HepG2 (cell line): ENCODE measurements at regions not wholly inside any gene's neighbourhood (a gene's known extent, or its start where the extent isn't known, plus 50 kb on each side); places are given as distances from the start of the nearest gene placed in this dataset.

Experiments
- ATAC-seq: fragments of 200-7000 bp; cut with Tn5 transposase; 3 replicates; pipeline ENCODE4 v1.9.1; 2020; ENCODE audit warnings: mild to moderate bottlenecking, moderate library complexity
- BruUV-seq: library from RNA; stranded (reverse); fragments of 400-500 nt; replicated peaks from 2 replicates; lab custom pipeline; 2021; lab: Mats Ljungman, UMichigan
- CTCF ChIA-PET: fragments of 300-600 bp; formaldehyde crosslinking; extraction: SDS; loops from one replicate; lab custom pipeline; 2021; ENCODE audit warnings: low total read pairs, inconsistent platforms, low intra/inter-chr PET ratio; lab: Yijun Ruan, JAX
- POLR2A ChIA-PET: fragments of 350-600 bp; sonication (Branson Sonifier 250); formaldehyde crosslinking; loops from one replicate; lab custom pipeline; 2020; ENCODE audit warnings: antibody characterized with exemption, inconsistent platforms; lab: Yijun Ruan, JAX
- DNase-seq: peaks from one replicate; pipeline ENCODE4 v3.0.0-alpha.2; 2015; ENCODE audit warnings: low spot score
- FAIRE-seq: peaks from 3 replicates; lab custom pipeline; 2011; peaks lifted over from hg19 to GRCh38; lab: Jason Lieb, UNC
- H2AFZ ChIP-seq: one replicate; pipeline ENCODE4 v1.6.1; 2011; ENCODE audit warnings: low read length, inconsistent platforms
- H3K27ac ChIP-seq: fragments of 300-600 bp; 3 replicates; pipeline ENCODE4 v1.8.0; 2011; ENCODE audit warnings: mixed run types, mild to moderate bottlenecking, mixed read lengths, low read length, inconsistent platforms; ENCODE audit not compliant: insufficient read depth; ENCODE audit errors: extremely low read length
- H3K27me3 ChIP-seq, 2 experiments: fragments of 200-600 bp in 1 of 2; 2 replicates in 1 of 2; 3 replicates in 1 of 2; pipeline versions ENCODE4 v1.6.0 to v1.8.0; 2011; ENCODE audit warnings: low read length in 2 of 2, mild to moderate bottlenecking in 2 of 2, moderate library complexity in 2 of 2, inconsistent platforms in 1 of 2; ENCODE audit not compliant: insufficient read depth in 2 of 2, control insufficient read depth in 1 of 2
- H3K36me3 ChIP-seq, 2 experiments: fragments of 200-600 bp in 1 of 2; replicated peaks in 1 of 2; 2 replicates in 1 of 2; 3 replicates in 1 of 2; pipeline versions ENCODE4 v1.5.1 to v1.8.0; 2011; ENCODE audit warnings: low read length in 2 of 2, inconsistent platforms in 1 of 2; ENCODE audit not compliant: insufficient read depth in 2 of 2, control insufficient read depth in 1 of 2
- H3K4me1 ChIP-seq: 2 replicates; pipeline ENCODE4 v1.5.1; 2012; ENCODE audit warnings: low read length, inconsistent platforms; ENCODE audit not compliant: insufficient read depth
- H3K4me2 ChIP-seq: 2 replicates; pipeline ENCODE4 v1.6.0; 2011; ENCODE audit warnings: low read depth, low read length, inconsistent platforms
- H3K4me3 ChIP-seq, 3 experiments: fragments of 200-600 bp in 1 of 3; sonication (generic), shearing (Covaris generic) in 1 of 3; replicated peaks in 1 of 3; 2 replicates each; pipeline ENCODE4 v1.5.1; 2011 to 2016; ENCODE audit warnings: low read length in 3 of 3, inconsistent platforms in 2 of 3, low read depth in 2 of 3, mild to moderate bottlenecking in 2 of 3, control low read depth in 1 of 3, mixed read lengths in 1 of 3; ENCODE audit not compliant: insufficient read depth in 1 of 3
- H3K79me2 ChIP-seq: one replicate; pipeline ENCODE4 v1.6.1; 2011; ENCODE audit warnings: low read length, inconsistent platforms; ENCODE audit not compliant: insufficient read depth
- H3K9ac ChIP-seq: 2 replicates; pipeline ENCODE4 v1.6.0; 2011; ENCODE audit warnings: mild to moderate bottlenecking, low read depth, low read length, inconsistent platforms; ENCODE audit not compliant: insufficient read depth
- H3K9me3 ChIP-seq: 2 replicates; pipeline ENCODE4 v1.5.1; 2012; ENCODE audit warnings: mild to moderate bottlenecking, low read length
- H4K20me1 ChIP-seq: 2 replicates; pipeline ENCODE4 v1.6.0; 2011; ENCODE audit warnings: inconsistent platforms, mild to moderate bottlenecking, low read length, moderate library complexity; ENCODE audit not compliant: insufficient read depth
- TSC22D2 ChIP-seq: sonication (generic); formaldehyde crosslinking; IDR thresholded peaks from 2 replicates; pipeline ENCODE4 v1.5.1; 2020; ENCODE audit warnings: missing genetic modification reagents, mild to moderate bottlenecking, borderline replicate concordance
- ZNF550 ChIP-seq: sonication (generic); formaldehyde crosslinking; IDR thresholded peaks from 2 replicates; pipeline ENCODE4 v1.4.0; 2020; ENCODE audit warnings: mild to moderate bottlenecking, missing genetic modification reagents, borderline replicate concordance
- WGBS: methylation state at CpG from one replicate; pipeline ENCODE4 v1.1.6; 2017; ENCODE audit warnings: low lambda C conversion rate; 5-methylcytosine and 5-hydroxymethylcytosine counted together
- in situ Hi-C: cut with HindIII; loops from 2 replicates; pipeline ENCODE4 v1.10.0; 2017; ENCODE audit warnings: low pct_unique_long_range_greater_than_20kb; ENCODE audit not compliant: extremely low pct_ligation_motif_present
- intact Hi-C: fragments of 100-400 bp; cut with micrococcal nuclease; formaldehyde crosslinking; loops from one replicate; pipeline ENCODE4 v1.10.0; 2022; ENCODE audit not compliant: unreplicated experiment
- TF ChIP-seq, protein P1 (sequence below): IDR thresholded peaks from 2 replicates; pipeline ENCODE4 v1.6.1; 2016; ENCODE audit warnings: missing biosample characterization, missing genetic modification reagents, low read depth
- TF ChIP-seq, protein P2 (sequence below): sonication (generic); formaldehyde crosslinking; IDR thresholded peaks from 2 replicates; pipeline ENCODE4 v1.5.1; 2020; ENCODE audit warnings: mild to moderate bottlenecking, missing genetic modification reagents, borderline replicate concordance
- TF ChIP-seq, protein P3 (sequence below): sonication (generic); formaldehyde crosslinking; IDR thresholded peaks from 2 replicates; pipeline ENCODE4 v1.4.0; 2020; ENCODE audit warnings: mild to moderate bottlenecking, missing genetic modification reagents
- TF ChIP-seq, protein P4 (sequence below): sonication (generic); formaldehyde crosslinking; IDR thresholded peaks from 2 replicates; pipeline ENCODE4 v1.4.0; 2020; ENCODE audit warnings: missing genetic modification reagents

DNA sequence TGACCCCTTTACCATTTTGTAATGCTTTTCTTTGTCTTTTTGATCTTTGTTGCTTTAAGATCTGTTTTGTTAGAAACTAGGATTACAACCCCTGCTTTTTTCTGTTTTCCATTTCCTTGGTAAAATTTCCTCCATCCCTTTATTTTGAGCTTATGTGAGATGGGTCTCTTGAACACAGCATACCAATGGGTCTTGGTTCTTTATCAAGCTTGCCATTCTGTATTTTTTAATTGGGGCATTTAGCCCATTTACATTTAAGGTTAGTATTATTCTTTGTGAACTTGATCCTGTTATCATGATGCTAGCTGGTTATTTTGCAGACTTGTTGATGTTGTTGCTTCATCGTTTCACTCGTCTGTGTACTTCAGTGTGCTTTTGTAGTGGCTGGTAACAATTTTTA, 337.3 kb downstream of the SPATA31D1 start:
- Histone ChIP-seq H3K4me2 (no peak overlapping the region), H3K9ac (no peak overlapping the region), H3K27ac (no peak overlapping the region), H2AFZ (no peak overlapping the region), H3K79me2 (no peaks in the 10 kb centered on the region), H4K20me1 (no peaks in the 10 kb centered on the region), H3K27me3 (no peaks in the 10 kb centered on the region), H3K4me1 (no peaks in the 10 kb centered on the region), H3K36me3 (no peaks in the 10 kb centered on the region), H3K4me3 (no peak overlapping the region), H3K9me3 (peaks cover 18% of the 10 kb centered on the region; the same call in 1 of the 2 replicates)
- intact Hi-C loops: no loop called here
- TF ChIP-seq TSC22D2 (CRISPR knock-in tag) (no peak), ZNF550 (CRISPR knock-in tag) (no peak)
- TF ChIP-seq, protein P1, sequence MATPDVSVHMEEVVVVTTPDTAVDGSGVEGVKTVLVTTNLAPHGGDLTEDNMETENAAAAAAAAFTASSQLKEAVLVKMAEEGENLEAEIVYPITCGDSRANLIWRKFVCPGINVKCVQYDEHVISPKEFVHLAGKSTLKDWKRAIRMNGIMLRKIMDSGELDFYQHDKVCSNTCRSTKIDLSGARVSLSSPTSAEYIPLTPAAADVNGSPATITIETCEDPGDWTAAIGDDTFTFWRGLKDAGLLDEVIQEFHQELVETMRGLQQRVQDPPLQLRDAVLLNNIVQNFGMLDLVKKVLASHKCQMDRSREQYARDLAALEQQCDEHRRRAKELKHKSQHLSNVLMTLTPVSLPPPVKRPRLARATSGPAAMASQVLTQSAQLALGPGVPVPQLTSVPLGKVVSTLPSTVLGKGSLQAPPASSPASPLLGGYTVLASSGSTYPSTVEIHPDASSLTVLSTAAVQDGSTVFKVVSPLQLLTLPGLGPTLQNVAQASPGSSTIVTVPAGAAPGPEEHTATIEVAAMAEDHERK (CRISPR knock-in tag): no peak
- TF ChIP-seq, protein P2, sequence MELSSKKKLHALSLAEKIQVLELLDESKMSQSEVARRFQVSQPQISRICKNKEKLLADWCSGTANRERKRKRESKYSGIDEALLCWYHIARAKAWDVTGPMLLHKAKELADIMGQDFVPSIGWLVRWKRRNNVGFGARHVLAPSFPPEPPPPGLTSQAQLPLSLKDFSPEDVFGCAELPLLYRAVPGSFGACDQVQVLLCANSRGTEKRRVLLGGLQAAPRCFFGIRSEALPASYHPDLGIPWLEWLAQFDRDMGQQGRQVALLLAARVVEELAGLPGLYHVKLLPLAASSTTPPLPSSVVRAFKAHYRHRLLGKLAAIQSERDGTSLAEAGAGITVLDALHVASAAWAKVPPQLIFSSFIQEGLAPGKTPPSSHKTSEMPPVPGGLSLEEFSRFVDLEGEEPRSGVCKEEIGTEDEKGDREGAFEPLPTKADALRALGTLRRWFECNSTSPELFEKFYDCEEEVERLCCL (CRISPR knock-in tag): no peak
- TF ChIP-seq, protein P3, sequence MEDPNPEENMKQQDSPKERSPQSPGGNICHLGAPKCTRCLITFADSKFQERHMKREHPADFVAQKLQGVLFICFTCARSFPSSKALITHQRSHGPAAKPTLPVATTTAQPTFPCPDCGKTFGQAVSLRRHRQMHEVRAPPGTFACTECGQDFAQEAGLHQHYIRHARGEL (CRISPR knock-in tag): no peak
- TF ChIP-seq, protein P4, sequence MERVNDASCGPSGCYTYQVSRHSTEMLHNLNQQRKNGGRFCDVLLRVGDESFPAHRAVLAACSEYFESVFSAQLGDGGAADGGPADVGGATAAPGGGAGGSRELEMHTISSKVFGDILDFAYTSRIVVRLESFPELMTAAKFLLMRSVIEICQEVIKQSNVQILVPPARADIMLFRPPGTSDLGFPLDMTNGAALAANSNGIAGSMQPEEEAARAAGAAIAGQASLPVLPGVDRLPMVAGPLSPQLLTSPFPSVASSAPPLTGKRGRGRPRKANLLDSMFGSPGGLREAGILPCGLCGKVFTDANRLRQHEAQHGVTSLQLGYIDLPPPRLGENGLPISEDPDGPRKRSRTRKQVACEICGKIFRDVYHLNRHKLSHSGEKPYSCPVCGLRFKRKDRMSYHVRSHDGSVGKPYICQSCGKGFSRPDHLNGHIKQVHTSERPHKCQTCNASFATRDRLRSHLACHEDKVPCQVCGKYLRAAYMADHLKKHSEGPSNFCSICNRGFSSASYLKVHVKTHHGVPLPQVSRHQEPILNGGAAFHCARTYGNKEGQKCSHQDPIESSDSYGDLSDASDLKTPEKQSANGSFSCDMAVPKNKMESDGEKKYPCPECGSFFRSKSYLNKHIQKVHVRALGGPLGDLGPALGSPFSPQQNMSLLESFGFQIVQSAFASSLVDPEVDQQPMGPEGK (CRISPR knock-in tag): no peak
- in situ Hi-C loops: no loop called here
- WGBS: 42% methylated on average over 2 of the region's 2 CpGs
- ChIA-PET CTCF (no interaction called here), POLR2A (no interaction called here)
- BruUV-seq: no TSS peak
- no peak for ATAC-seq
- FAIRE-seq: no peak
- no peak for DNase-seq
